Panc1 (cell line): ENCODE measurements at regions not wholly inside any gene's neighbourhood (a gene's known extent, or its start where the extent isn't known, plus 50 kb on each side); places are given as distances from the start of the nearest gene placed in this dataset.

Experiments used
- ATAC-seq: fragments of 200-7000 bp; cut with Tn5 transposase; 2 replicates; pipeline ENCODE4 v1.9.1; 2020; ENCODE audit warnings: mild to moderate bottlenecking, moderate library complexity
- BruUV-seq: library from RNA; stranded (reverse); fragments of 400-500 nt; replicated peaks from 2 replicates; lab custom pipeline; 2021; lab: Mats Ljungman, UMichigan
- CTCF ChIA-PET: fragments of 300-600 bp; sonication (Branson Sonifier 250); formaldehyde crosslinking; loops from one replicate; lab custom pipeline; 2022; ENCODE audit warnings: antibody characterized with exemption; lab: Charles Lee
- POLR2A ChIA-PET: fragments of 300-600 bp; sonication (Branson Sonifier 250); formaldehyde crosslinking; loops from one replicate; lab custom pipeline; 2022; ENCODE audit warnings: antibody characterized with exemption; lab: Charles Lee
- DNase-seq: peaks from one replicate; pipeline ENCODE4 v3.0.0-alpha.2; 2010; ENCODE audit warnings: low read depth, low spot score
- H3K27ac ChIP-seq: 2 replicates; pipeline ENCODE4 v1.5.1; 2011; ENCODE audit warnings: mild to moderate bottlenecking, low read length, inconsistent platforms
- H3K27me3 ChIP-seq: fragments of 200-500 bp; sonication (Bioruptor generic); 2 replicates; pipeline ENCODE4 v1.6.0; 2014; ENCODE audit warnings: low read length, inconsistent platforms; ENCODE audit not compliant: control insufficient read depth, insufficient read depth
- H3K36me3 ChIP-seq: fragments of 200-500 bp; sonication (Bioruptor generic); 2 replicates; pipeline ENCODE4 v1.5.1; 2014; ENCODE audit warnings: inconsistent platforms, mild to moderate bottlenecking, low read length, moderate library complexity; ENCODE audit not compliant: control insufficient read depth, insufficient read depth
- H3K4me1 ChIP-seq: 2 replicates; pipeline ENCODE4 v1.5.1; 2011; ENCODE audit warnings: inconsistent platforms, mild to moderate bottlenecking, low read length, moderate library complexity; ENCODE audit not compliant: control insufficient read depth, insufficient read depth
- H3K4me3 ChIP-seq, 2 experiments: 2 replicates each; pipeline ENCODE4 v1.5.1; 2011 to 2012; ENCODE audit warnings: low read depth in 2 of 2, low read length in 2 of 2, mild to moderate bottlenecking in 2 of 2, inconsistent platforms in 1 of 2, moderate library complexity in 1 of 2
- H3K9me3 ChIP-seq: fragments of 200-500 bp; sonication (Bioruptor generic); 2 replicates; pipeline ENCODE4 v1.5.1; 2014; ENCODE audit warnings: low read depth, mild to moderate bottlenecking, inconsistent platforms, low read length, moderate library complexity; ENCODE audit not compliant: control insufficient read depth, insufficient read depth
- POLR2AphosphoS5 ChIP-seq: IDR thresholded peaks from 2 replicates; pipeline ENCODE4 v1.6.1; 2012; ENCODE audit warnings: mild to moderate bottlenecking, low read depth, low read length, moderate library complexity
- SIN3A ChIP-seq: IDR thresholded peaks from 2 replicates; pipeline ENCODE4 v1.6.1; 2012; ENCODE audit warnings: low read depth, mild to moderate bottlenecking, low read length, moderate library complexity, borderline replicate concordance; ENCODE audit not compliant: insufficient read depth
- TCF7L2 ChIP-seq: IDR thresholded peaks from 2 replicates; pipeline ENCODE4 v1.6.1; 2011; ENCODE audit warnings: mild to moderate bottlenecking, low read depth, low read length, inconsistent platforms
- in situ Hi-C: cut with HindIII; loops from 2 replicates; pipeline ENCODE4 v1.10.0; 2016; ENCODE audit warnings: low sequenced_read_pairs, low pct_unique_long_range_greater_than_20kb
- intact Hi-C: fragments of 100-400 bp; cut with micrococcal nuclease; formaldehyde crosslinking; loops from one replicate; pipeline ENCODE4 v1.10.0; 2022; ENCODE audit not compliant: unreplicated experiment
- TF ChIP-seq, protein P1 (sequence below), 2 experiments: IDR thresholded peaks; 2 replicates each; pipeline ENCODE4 v1.6.1; 2011 to 2012; ENCODE audit warnings: low read depth in 2 of 2, control low read depth in 1 of 2, low read length in 1 of 2, mild to moderate bottlenecking in 1 of 2, moderate library complexity in 1 of 2; ENCODE audit not compliant: insufficient read depth in 1 of 2
- TF ChIP-seq, protein P2 (sequence below): fragments of 450-650 bp; IDR thresholded peaks from 2 replicates; pipeline ENCODE4 v1.5.1; 2017; ENCODE audit warnings: mild to moderate bottlenecking

DNA sequence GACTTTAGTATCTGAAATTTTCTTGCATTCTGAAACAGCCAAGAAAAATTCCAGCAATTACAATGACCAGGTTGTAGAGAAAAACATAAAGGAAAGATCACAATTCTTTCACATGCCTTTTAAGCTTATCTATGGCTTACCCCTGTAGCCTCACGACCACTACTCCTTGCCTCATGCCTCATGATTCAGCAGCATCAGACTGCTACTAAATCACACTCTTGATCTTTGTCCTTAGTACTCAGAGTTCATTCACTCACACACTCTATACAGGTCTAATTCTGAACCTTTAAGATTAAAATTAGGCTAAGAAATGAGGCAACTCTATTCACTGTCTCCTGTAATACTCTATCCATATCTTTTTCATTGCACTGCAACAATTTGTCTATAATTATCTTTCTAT is 415.1 kb downstream of the MLLT3 start:
- Histone ChIP-seq H3K9me3 (no peaks in the 10 kb centered on the region), H3K4me1 (no peaks in the 10 kb centered on the region), H3K27me3 (no peaks in the 10 kb centered on the region), H3K36me3 (no peaks in the 10 kb centered on the region), H3K27ac (no peak overlapping the region), H3K4me3 (no peak overlapping the region)
- ChIA-PET POLR2A (no interaction called here), CTCF (no interaction called here)
- in situ Hi-C loops: no loop called here
- ATAC-seq (no peak), DNase-seq (no peak)
- intact Hi-C loops: no loop called here
- TF ChIP-seq, protein P1, sequence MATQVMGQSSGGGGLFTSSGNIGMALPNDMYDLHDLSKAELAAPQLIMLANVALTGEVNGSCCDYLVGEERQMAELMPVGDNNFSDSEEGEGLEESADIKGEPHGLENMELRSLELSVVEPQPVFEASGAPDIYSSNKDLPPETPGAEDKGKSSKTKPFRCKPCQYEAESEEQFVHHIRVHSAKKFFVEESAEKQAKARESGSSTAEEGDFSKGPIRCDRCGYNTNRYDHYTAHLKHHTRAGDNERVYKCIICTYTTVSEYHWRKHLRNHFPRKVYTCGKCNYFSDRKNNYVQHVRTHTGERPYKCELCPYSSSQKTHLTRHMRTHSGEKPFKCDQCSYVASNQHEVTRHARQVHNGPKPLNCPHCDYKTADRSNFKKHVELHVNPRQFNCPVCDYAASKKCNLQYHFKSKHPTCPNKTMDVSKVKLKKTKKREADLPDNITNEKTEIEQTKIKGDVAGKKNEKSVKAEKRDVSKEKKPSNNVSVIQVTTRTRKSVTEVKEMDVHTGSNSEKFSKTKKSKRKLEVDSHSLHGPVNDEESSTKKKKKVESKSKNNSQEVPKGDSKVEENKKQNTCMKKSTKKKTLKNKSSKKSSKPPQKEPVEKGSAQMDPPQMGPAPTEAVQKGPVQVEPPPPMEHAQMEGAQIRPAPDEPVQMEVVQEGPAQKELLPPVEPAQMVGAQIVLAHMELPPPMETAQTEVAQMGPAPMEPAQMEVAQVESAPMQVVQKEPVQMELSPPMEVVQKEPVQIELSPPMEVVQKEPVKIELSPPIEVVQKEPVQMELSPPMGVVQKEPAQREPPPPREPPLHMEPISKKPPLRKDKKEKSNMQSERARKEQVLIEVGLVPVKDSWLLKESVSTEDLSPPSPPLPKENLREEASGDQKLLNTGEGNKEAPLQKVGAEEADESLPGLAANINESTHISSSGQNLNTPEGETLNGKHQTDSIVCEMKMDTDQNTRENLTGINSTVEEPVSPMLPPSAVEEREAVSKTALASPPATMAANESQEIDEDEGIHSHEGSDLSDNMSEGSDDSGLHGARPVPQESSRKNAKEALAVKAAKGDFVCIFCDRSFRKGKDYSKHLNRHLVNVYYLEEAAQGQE (IDR thresholded peaks at IDR 0.05; ENCODE audit: insufficient read depth in 1 of 2, low read depth in 2 of 2, low read length in 1 of 2): no peak
- no TSS peak for BruUV-seq

DNA sequence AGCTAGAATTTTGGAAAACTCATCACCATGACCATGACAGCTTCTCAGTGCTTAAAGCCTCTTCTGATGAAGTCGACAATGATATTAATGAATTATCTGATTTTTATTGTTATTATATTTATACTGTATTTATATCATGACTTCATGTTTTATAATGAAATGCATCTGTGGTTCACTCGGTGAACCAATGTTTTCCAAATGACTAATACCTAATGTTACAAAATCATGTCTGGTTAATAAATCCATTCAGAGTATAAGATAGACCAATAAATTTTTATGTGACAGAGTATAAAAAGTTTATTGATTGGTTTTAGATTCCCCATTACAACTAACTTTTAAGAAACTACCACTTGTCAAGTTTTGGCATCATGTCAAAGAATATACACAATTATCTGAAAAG is 416.5 kb downstream of the MLLT3 start:
- TF ChIP-seq SIN3A (no peak), POLR2AphosphoS5 (no peak), TCF7L2 (no peak)
- TF ChIP-seq, protein P1 (IDR thresholded peaks at IDR 0.05; ENCODE audit: insufficient read depth in 1 of 2, low read depth in 2 of 2, low read length in 1 of 2): no peak
- TF ChIP-seq, protein P2, sequence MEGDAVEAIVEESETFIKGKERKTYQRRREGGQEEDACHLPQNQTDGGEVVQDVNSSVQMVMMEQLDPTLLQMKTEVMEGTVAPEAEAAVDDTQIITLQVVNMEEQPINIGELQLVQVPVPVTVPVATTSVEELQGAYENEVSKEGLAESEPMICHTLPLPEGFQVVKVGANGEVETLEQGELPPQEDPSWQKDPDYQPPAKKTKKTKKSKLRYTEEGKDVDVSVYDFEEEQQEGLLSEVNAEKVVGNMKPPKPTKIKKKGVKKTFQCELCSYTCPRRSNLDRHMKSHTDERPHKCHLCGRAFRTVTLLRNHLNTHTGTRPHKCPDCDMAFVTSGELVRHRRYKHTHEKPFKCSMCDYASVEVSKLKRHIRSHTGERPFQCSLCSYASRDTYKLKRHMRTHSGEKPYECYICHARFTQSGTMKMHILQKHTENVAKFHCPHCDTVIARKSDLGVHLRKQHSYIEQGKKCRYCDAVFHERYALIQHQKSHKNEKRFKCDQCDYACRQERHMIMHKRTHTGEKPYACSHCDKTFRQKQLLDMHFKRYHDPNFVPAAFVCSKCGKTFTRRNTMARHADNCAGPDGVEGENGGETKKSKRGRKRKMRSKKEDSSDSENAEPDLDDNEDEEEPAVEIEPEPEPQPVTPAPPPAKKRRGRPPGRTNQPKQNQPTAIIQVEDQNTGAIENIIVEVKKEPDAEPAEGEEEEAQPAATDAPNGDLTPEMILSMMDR: no peak
- no peaks in the 10 kb centered on the region for H3K4me1 ChIP-seq
- H3K9me3 ChIP-seq: no peaks in the 10 kb centered on the region
- H3K27me3 ChIP-seq: no peaks in the 10 kb centered on the region
- no TSS peak for BruUV-seq
- H3K4me3 ChIP-seq: no peak overlapping the region
- ChIA-PET CTCF (no interaction called here), POLR2A (no interaction called here)
- intact Hi-C loops: no loop called here
- H3K27ac ChIP-seq: no peak overlapping the region
- H3K36me3 ChIP-seq: no peaks in the 10 kb centered on the region
- ATAC-seq: no peak
- in situ Hi-C loops: no loop called here
- no peak for DNase-seq
